GM12878 (cell line): ENCODE measurements at regions not wholly inside any gene's neighbourhood (a gene's known extent, or its start where the extent isn't known, plus 50 kb on each side); places are given as distances from the start of the nearest gene placed in this dataset.

Experiments
- ATAC-seq: fragments of 200-7000 bp; cut with Tn5 transposase; 3 replicates; pipeline ENCODE4 v1.9.1; 2020; ENCODE audit warnings: mild to moderate bottlenecking, moderate library complexity
- BruUV-seq: library from RNA; stranded (reverse); fragments of 400-500 nt; replicated peaks from 2 replicates; lab custom pipeline; 2021; lab: Mats Ljungman, UMichigan
- CTCF ChIA-PET: fragments of 300-600 bp; sonication (Branson Sonifier 250); formaldehyde crosslinking; extraction: SDS; loops from one replicate; lab custom pipeline; 2021; ENCODE audit warnings: inconsistent platforms; lab: Yijun Ruan, JAX
- POLR2A ChIA-PET: fragments of 350-600 bp; formaldehyde crosslinking; extraction: SDS; loops from one replicate; lab custom pipeline; 2021; ENCODE audit warnings: inconsistent platforms; lab: Charles Lee
- RAD21 ChIA-PET: fragments of 300-600 bp; sonication (Branson Sonifier 250); formaldehyde crosslinking; loops from one replicate; lab custom pipeline; 2023; ENCODE audit warnings: antibody characterized with exemption; ENCODE audit not compliant: unreplicated experiment; lab: Charles Lee
- SMC1A ChIA-PET: fragments of 300-600 bp; sonication (Branson Sonifier 250); formaldehyde crosslinking; loops from one replicate; lab custom pipeline; 2023; ENCODE audit not compliant: unreplicated experiment, uncharacterized antibody; lab: Charles Lee
- DNase-seq: peaks from one replicate; pipeline ENCODE4 v3.0.0-alpha.2; 2011; ENCODE audit warnings: low read depth, low spot score
- FAIRE-seq: peaks from 3 replicates; lab custom pipeline; 2011; peaks lifted over from hg19 to GRCh38; lab: Jason Lieb, UNC
- H2AFZ ChIP-seq: 2 replicates; pipeline ENCODE4 v1.6.0; 2011; ENCODE audit warnings: low read depth, low read length, control low read depth; ENCODE audit not compliant: control insufficient read depth
- H3K27ac ChIP-seq: 2 replicates; pipeline ENCODE4 v1.5.1; 2011; ENCODE audit warnings: control low read depth; ENCODE audit not compliant: control insufficient read depth, insufficient read depth
- H3K27me3 ChIP-seq, 2 experiments: replicated peaks in 1 of 2; 2 replicates each; pipeline versions ENCODE4 v1.6.0 to v1.6.1; 2011; ENCODE audit warnings: low read length in 1 of 2; ENCODE audit not compliant: control insufficient read depth in 2 of 2, insufficient read depth in 2 of 2
- H3K36me3 ChIP-seq, 2 experiments: 2 replicates each; pipeline ENCODE4 v1.5.1; 2011; ENCODE audit warnings: low read length in 1 of 2; ENCODE audit not compliant: control insufficient read depth in 2 of 2, insufficient read depth in 2 of 2
- H3K4me1 ChIP-seq: 2 replicates; pipeline ENCODE4 v1.6.1; 2011; ENCODE audit warnings: mild to moderate bottlenecking, low read length, moderate library complexity, mixed read lengths; ENCODE audit not compliant: control insufficient read depth, insufficient read depth
- H3K4me2 ChIP-seq: 2 replicates; pipeline ENCODE4 v1.6.0; 2011; ENCODE audit warnings: control low read depth; ENCODE audit not compliant: control insufficient read depth, insufficient read depth
- H3K4me3 ChIP-seq: fragments of 200-600 bp; sonication (generic); 2 replicates; pipeline ENCODE4 v1.5.1; 2016
- H3K79me2 ChIP-seq: 2 replicates; pipeline ENCODE4 v1.6.0; 2011; ENCODE audit warnings: low read length; ENCODE audit not compliant: control insufficient read depth, insufficient read depth
- H3K9ac ChIP-seq: 2 replicates; pipeline ENCODE4 v1.8.0; 2011; ENCODE audit warnings: low read length, control low read depth, mixed read lengths; ENCODE audit not compliant: control insufficient read depth, insufficient read depth
- H3K9me3 ChIP-seq: replicated peaks from 3 replicates; pipeline ENCODE4 v1.5.1; 2011; ENCODE audit warnings: mild to moderate bottlenecking, low read length; ENCODE audit not compliant: control insufficient read depth, insufficient read depth
- H4K20me1 ChIP-seq: 2 replicates; pipeline ENCODE4 v1.6.0; 2011; ENCODE audit not compliant: control insufficient read depth, insufficient read depth
- ATF3 ChIP-seq: IDR thresholded peaks from 2 replicates; pipeline ENCODE4 v1.6.1; 2011; ENCODE audit warnings: low read depth, mild to moderate bottlenecking, low read length, moderate library complexity, borderline replicate concordance; ENCODE audit errors: extremely low read depth
- E2F8 ChIP-seq: fragments of 450-650 bp; IDR thresholded peaks from 2 replicates; pipeline ENCODE4 v1.6.1; 2018; ENCODE audit warnings: mild to moderate bottlenecking, low read depth, moderate library complexity; ENCODE audit not compliant: partially characterized antibody
- MYC ChIP-seq: IDR thresholded peaks from 2 replicates; pipeline ENCODE4 v1.6.1; 2011; ENCODE audit warnings: mild to moderate bottlenecking, low read length, moderate library complexity, inconsistent platforms; ENCODE audit not compliant: insufficient read depth, insufficient replicate concordance, insufficient read length, severe bottlenecking
- NFIC ChIP-seq: IDR thresholded peaks from 2 replicates; pipeline ENCODE4 v1.6.1; 2012; ENCODE audit warnings: low read depth, mild to moderate bottlenecking, inconsistent platforms, low read length, moderate library complexity
- NRF1 ChIP-seq: conservative IDR thresholded peaks from 2 replicates; pipeline ENCODE4 v1.6.1; 2011; ENCODE audit warnings: mild to moderate bottlenecking, low read depth, low read length, improper control_type of control experiment
- PAX5 ChIP-seq: IDR thresholded peaks from 2 replicates; pipeline ENCODE4 v1.6.1; 2011; ENCODE audit warnings: low read depth, low read length, borderline replicate concordance
- PAX8 ChIP-seq: fragments of 450-650 bp; IDR thresholded peaks from 2 replicates; pipeline ENCODE4 v1.6.1; 2017; ENCODE audit warnings: mild to moderate bottlenecking, moderate library complexity
- SIN3A ChIP-seq: IDR thresholded peaks from 2 replicates; pipeline ENCODE4 v1.6.1; 2012; ENCODE audit warnings: low read depth, low read length, improper control_type of control experiment
- SIX5 ChIP-seq: IDR thresholded peaks from 2 replicates; pipeline ENCODE4 v1.6.1; 2011; ENCODE audit warnings: mild to moderate bottlenecking, low read depth, low read length, moderate library complexity; ENCODE audit not compliant: severe bottlenecking
- SMARCA5 ChIP-seq: fragments of 450-650 bp; IDR thresholded peaks from 2 replicates; pipeline ENCODE4 v1.6.1; 2017; ENCODE audit warnings: mild to moderate bottlenecking
- SREBF2 ChIP-seq: IDR thresholded peaks from 2 replicates; pipeline ENCODE4 v1.6.1; 2012; ENCODE audit warnings: mild to moderate bottlenecking, low read length
- SRF ChIP-seq, 2 experiments: IDR thresholded peaks; 2 replicates each; pipeline ENCODE4 v1.6.1; 2011; ENCODE audit warnings: low read depth in 2 of 2, low read length in 2 of 2, mild to moderate bottlenecking in 1 of 2, moderate library complexity in 1 of 2
- ZBTB40 ChIP-seq: fragments of 450-650 bp; IDR thresholded peaks from 2 replicates; pipeline ENCODE4 v1.6.1; 2016; ENCODE audit warnings: mild to moderate bottlenecking, moderate library complexity, borderline replicate concordance
- WGBS: methylation state at CpG from one replicate; pipeline ENCODE4 v1.1.6; 2016; ENCODE audit warnings: low lambda C conversion rate; ENCODE audit not compliant: insufficient replicate concordance, insufficient coverage; ENCODE audit errors: missing lambda C conversion rate; 5-methylcytosine and 5-hydroxymethylcytosine counted together
- in situ Hi-C: fragments of 300-500 bp; cut with MboI; formaldehyde crosslinking; loops from 9 replicates; pipeline ENCODE4 v1.14.3; 2018; ENCODE audit warnings: mixed read lengths
- intact Hi-C: fragments of 100-400 bp; cut with micrococcal nuclease; formaldehyde crosslinking; loops from one replicate; pipeline ENCODE4 v1.14.2; 2022; ENCODE audit not compliant: unreplicated experiment

GRCh38 chr1:37156646-37157045 is 122.3 kb upstream of the GRIK3 start:
- BruUV-seq, result no TSS peak
- no peak overlapping the region for H3K9ac ChIP-seq
- H3K36me3 ChIP-seq, result no peaks in the 10 kb centered on the region
- no peak for ATAC-seq
- H3K27ac ChIP-seq, result no peak overlapping the region
- no peaks in the 10 kb centered on the region for H3K9me3 ChIP-seq
- in situ Hi-C loops (no loop called here), intact Hi-C loops (no loop called here)
- no peaks in the 10 kb centered on the region; a peak in 2 of 4 replicates for H3K27me3 ChIP-seq
- ChIA-PET CTCF (interaction anchor here (1.4 kb wide), 1 partner anchor 94 kb away, joined by 3 read pairs; no protein-coding TSS in a partner anchor), RAD21 (interaction anchor here (0.5 to 0.6 kb wide), 3 partner anchors 137 to 1009 kb away, joined by 3 to 4 read pairs (median 3); no protein-coding TSS in a partner anchor), SMC1A (no interaction called here), POLR2A (no interaction called here)
- no peaks in the 10 kb centered on the region for H4K20me1 ChIP-seq
- no peaks in the 10 kb centered on the region for H3K4me1 ChIP-seq
- no peak overlapping the region for H3K4me2 ChIP-seq
- 12% methylated on average over 9 of the region's 9 CpGs for WGBS
- no peak overlapping the region for H2AFZ ChIP-seq
- H3K4me3 ChIP-seq, result no peak overlapping the region
- no peak for DNase-seq
- FAIRE-seq, result no peak
- H3K79me2 ChIP-seq, result no peaks in the 10 kb centered on the region
- TF ChIP-seq SIN3A, result no peak
- no peak for TF ChIP-seq SREBF2
- no peak for TF ChIP-seq ZBTB40
- TF ChIP-seq PAX8, result no peak
- no peak for TF ChIP-seq SMARCA5
- no peak for TF ChIP-seq NRF1
- no peak for TF ChIP-seq SRF (IDR thresholded peaks at IDR 0.05; ENCODE audit: low read depth in 2 of 2, low read length in 2 of 2)
- TF ChIP-seq NFIC, result no peak
- no peak for TF ChIP-seq PAX5
- no peak for TF ChIP-seq E2F8
- no peak for TF ChIP-seq SIX5
- no peak for TF ChIP-seq MYC
- TF ChIP-seq ATF3, result no peak
